H1 (cell line): ENCODE measurements at regions not wholly inside any gene's neighbourhood (a gene's known extent, or its start where the extent isn't known, plus 50 kb on each side); places are given as distances from the start of the nearest gene placed in this dataset.

Source experiments
- BCL11A ChIP-seq, 2 experiments: IDR thresholded peaks; one replicate each; pipeline ENCODE4 v1.6.1; 2011; ENCODE audit warnings: low read depth in 2 of 2, low read length in 2 of 2, mild to moderate bottlenecking in 2 of 2
- BRCA1 ChIP-seq: IDR thresholded peaks from 2 replicates; pipeline ENCODE4 v1.6.1; 2012; ENCODE audit warnings: low read depth, low read length, improper control_type of control experiment
- CHD2 ChIP-seq: IDR thresholded peaks from 2 replicates; pipeline ENCODE4 v1.6.1; 2012; ENCODE audit warnings: low read length, improper control_type of control experiment
- EGR1 ChIP-seq: IDR thresholded peaks from 2 replicates; pipeline ENCODE4 v1.6.1; 2011; ENCODE audit warnings: low read depth, low read length, borderline replicate concordance
- GABPA ChIP-seq: IDR thresholded peaks from 2 replicates; pipeline ENCODE4 v1.6.1; 2011; ENCODE audit warnings: mild to moderate bottlenecking, low read length, moderate library complexity, borderline replicate concordance; ENCODE audit not compliant: insufficient read depth
- POLR2A ChIP-seq, 2 experiments: IDR thresholded peaks; 1 replicate in 1 of 2; 2 replicates in 1 of 2; pipeline ENCODE4 v1.6.1; 2011; ENCODE audit warnings: low read depth in 2 of 2, low read length in 2 of 2, mild to moderate bottlenecking in 2 of 2; ENCODE audit errors: control extremely low read depth in 1 of 2
- RFX5 ChIP-seq: IDR thresholded peaks from 2 replicates; pipeline ENCODE4 v1.6.1; 2011; ENCODE audit warnings: low read depth, low read length, improper control_type of control experiment, borderline replicate concordance
- TAF1 ChIP-seq: IDR thresholded peaks from 2 replicates; pipeline ENCODE4 v1.6.1; 2011; ENCODE audit warnings: mild to moderate bottlenecking, low read depth, low read length
- ZNF274 ChIP-seq: IDR thresholded peaks from 2 replicates; pipeline ENCODE4 v1.7.0; 2012; ENCODE audit warnings: low read length, borderline replicate concordance; ENCODE audit errors: extremely low read depth
- TF ChIP-seq, protein P1 (sequence below): IDR thresholded peaks from 2 replicates; pipeline ENCODE4 v1.6.1; 2012; ENCODE audit warnings: inconsistent platforms
- TF ChIP-seq, protein P2 (sequence below), 3 experiments: IDR thresholded peaks; 1 replicate in 2 of 3; 2 replicates in 1 of 3; pipeline versions ENCODE4 v1.5.1 to v1.6.1; 2011; ENCODE audit warnings: low read length in 3 of 3, mild to moderate bottlenecking in 3 of 3, inconsistent platforms in 2 of 3, low read depth in 1 of 3, moderate library complexity in 1 of 3; ENCODE audit not compliant: insufficient read depth in 1 of 3; ENCODE audit errors: control extremely low read depth in 1 of 3

DNA sequence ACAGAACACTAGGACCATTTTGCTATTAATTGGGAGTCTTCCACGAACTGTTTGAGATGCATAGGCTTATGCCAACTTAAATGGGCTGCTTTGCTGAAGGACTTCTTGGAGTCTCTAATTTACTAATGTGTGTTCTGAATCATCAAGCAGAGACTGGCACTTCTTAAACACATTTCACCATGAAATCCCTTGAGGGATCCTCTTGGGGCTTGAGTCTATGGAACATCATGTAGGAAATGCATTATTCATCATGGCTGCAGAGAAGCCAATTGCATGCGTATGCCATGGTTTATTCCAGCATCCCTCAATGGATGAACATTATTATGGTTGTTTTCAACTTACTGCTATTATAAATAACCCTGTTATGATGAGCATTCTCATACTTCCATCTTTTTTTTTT lies 73.4 kb downstream of the FGD2 start:
- TF ChIP-seq TAF1 (no peak), POLR2A (IDR thresholded peaks at IDR 0.05; ENCODE audit: control extremely low read depth in 1 of 2, low read depth in 2 of 2, low read length in 2 of 2) (no peak), CHD2 (no peak), ZNF274 (no peak), BCL11A (IDR thresholded peaks at IDR 0.05; ENCODE audit: low read depth in 2 of 2, low read length in 2 of 2) (no peak), GABPA (no peak), BRCA1 (no peak), EGR1 (no peak), RFX5 (no peak)
- TF ChIP-seq, protein P1, sequence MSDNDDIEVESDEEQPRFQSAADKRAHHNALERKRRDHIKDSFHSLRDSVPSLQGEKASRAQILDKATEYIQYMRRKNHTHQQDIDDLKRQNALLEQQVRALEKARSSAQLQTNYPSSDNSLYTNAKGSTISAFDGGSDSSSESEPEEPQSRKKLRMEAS, result no peak
- TF ChIP-seq, protein P2, sequence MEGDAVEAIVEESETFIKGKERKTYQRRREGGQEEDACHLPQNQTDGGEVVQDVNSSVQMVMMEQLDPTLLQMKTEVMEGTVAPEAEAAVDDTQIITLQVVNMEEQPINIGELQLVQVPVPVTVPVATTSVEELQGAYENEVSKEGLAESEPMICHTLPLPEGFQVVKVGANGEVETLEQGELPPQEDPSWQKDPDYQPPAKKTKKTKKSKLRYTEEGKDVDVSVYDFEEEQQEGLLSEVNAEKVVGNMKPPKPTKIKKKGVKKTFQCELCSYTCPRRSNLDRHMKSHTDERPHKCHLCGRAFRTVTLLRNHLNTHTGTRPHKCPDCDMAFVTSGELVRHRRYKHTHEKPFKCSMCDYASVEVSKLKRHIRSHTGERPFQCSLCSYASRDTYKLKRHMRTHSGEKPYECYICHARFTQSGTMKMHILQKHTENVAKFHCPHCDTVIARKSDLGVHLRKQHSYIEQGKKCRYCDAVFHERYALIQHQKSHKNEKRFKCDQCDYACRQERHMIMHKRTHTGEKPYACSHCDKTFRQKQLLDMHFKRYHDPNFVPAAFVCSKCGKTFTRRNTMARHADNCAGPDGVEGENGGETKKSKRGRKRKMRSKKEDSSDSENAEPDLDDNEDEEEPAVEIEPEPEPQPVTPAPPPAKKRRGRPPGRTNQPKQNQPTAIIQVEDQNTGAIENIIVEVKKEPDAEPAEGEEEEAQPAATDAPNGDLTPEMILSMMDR (IDR thresholded peaks at IDR 0.05; ENCODE audit: control extremely low read depth in 1 of 3, insufficient read depth in 1 of 3, low read depth in 1 of 3, low read length in 3 of 3), result no peak
